HCT116 (cell line): ENCODE measurements at regions not wholly inside any gene's neighbourhood (a gene's known extent, or its start where the extent isn't known, plus 50 kb on each side); places are given as distances from the start of the nearest gene placed in this dataset.

ENCODE experiments used
- ATF3 ChIP-seq: IDR thresholded peaks from 2 replicates; pipeline ENCODE4 v1.6.1; 2012
- CEBPB ChIP-seq: IDR thresholded peaks from 2 replicates; pipeline ENCODE4 v1.6.1; 2012; ENCODE audit warnings: low read depth
- EGR1 ChIP-seq: IDR thresholded peaks from 2 replicates; pipeline ENCODE4 v1.6.1; 2012; ENCODE audit warnings: low read depth
- EZH2phosphoT487 ChIP-seq: fragments of 200-600 bp; IDR thresholded peaks from 2 replicates; pipeline ENCODE4 v1.6.1; 2018; ENCODE audit warnings: antibody characterized with exemption, borderline replicate concordance
- FOSL1 ChIP-seq: IDR thresholded peaks from 2 replicates; pipeline ENCODE4 v1.6.1; 2012; ENCODE audit warnings: low read depth
- POLR2A ChIP-seq: IDR thresholded peaks from 2 replicates; pipeline ENCODE4 v1.7.0; 2011; ENCODE audit warnings: borderline replicate concordance; ENCODE audit not compliant: insufficient read depth, insufficient read length; ENCODE audit errors: extremely low read depth
- SIN3A ChIP-seq: IDR thresholded peaks from 2 replicates; pipeline ENCODE4 v1.6.1; 2012; ENCODE audit warnings: low read depth
- SP1 ChIP-seq: IDR thresholded peaks from 2 replicates; pipeline ENCODE4 v1.6.1; 2012; ENCODE audit warnings: low read depth
- SRF ChIP-seq: IDR thresholded peaks from 2 replicates; pipeline ENCODE4 v1.6.1; 2012; ENCODE audit warnings: low read depth
- YY1 ChIP-seq: IDR thresholded peaks from 2 replicates; pipeline ENCODE4 v1.6.1; 2011; ENCODE audit warnings: low read length, low read depth, moderate library complexity, mild to moderate bottlenecking; ENCODE audit not compliant: insufficient replicate concordance; ENCODE audit errors: extremely low read depth
- TF ChIP-seq, protein P1 (sequence below), 3 experiments: fragments of 200-600 bp in 1 of 3; sonication (generic) in 1 of 3; IDR thresholded peaks in 2 of 3; conservative IDR thresholded peaks in 1 of 3; 2 replicates each; pipeline ENCODE4 v1.5.1; 2012 to 2017; ENCODE audit warnings: low read depth in 2 of 3, low read length in 2 of 3, antibody characterized with exemption in 1 of 3, borderline replicate concordance in 1 of 3, control low read depth in 1 of 3, mild to moderate bottlenecking in 1 of 3, mixed read lengths in 1 of 3, mixed run types in 1 of 3, moderate library complexity in 1 of 3; ENCODE audit not compliant: insufficient read depth in 1 of 3
- TF ChIP-seq, protein P2 (sequence below): IDR thresholded peaks from 2 replicates; pipeline ENCODE4 v1.6.1; 2012; ENCODE audit warnings: low read depth
- TF ChIP-seq, protein P3 (sequence below): IDR thresholded peaks from 2 replicates; pipeline ENCODE4 v1.6.1; 2012

GRCh38 chr2:75251896-75252295 lies 52.6 kb upstream of the TACR1 start:
- TF ChIP-seq SP1 (no peak), EGR1 (no peak), ATF3 (no peak), FOSL1 (no peak), EZH2phosphoT487 (no peak), SIN3A (no peak), YY1 (no peak), POLR2A (no peak), SRF (no peak), CEBPB (no peak)
- TF ChIP-seq, protein P1, sequence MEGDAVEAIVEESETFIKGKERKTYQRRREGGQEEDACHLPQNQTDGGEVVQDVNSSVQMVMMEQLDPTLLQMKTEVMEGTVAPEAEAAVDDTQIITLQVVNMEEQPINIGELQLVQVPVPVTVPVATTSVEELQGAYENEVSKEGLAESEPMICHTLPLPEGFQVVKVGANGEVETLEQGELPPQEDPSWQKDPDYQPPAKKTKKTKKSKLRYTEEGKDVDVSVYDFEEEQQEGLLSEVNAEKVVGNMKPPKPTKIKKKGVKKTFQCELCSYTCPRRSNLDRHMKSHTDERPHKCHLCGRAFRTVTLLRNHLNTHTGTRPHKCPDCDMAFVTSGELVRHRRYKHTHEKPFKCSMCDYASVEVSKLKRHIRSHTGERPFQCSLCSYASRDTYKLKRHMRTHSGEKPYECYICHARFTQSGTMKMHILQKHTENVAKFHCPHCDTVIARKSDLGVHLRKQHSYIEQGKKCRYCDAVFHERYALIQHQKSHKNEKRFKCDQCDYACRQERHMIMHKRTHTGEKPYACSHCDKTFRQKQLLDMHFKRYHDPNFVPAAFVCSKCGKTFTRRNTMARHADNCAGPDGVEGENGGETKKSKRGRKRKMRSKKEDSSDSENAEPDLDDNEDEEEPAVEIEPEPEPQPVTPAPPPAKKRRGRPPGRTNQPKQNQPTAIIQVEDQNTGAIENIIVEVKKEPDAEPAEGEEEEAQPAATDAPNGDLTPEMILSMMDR (IDR thresholded peaks at IDR 0.05 in 2 of 3, conservative IDR thresholded peaks at IDR 0.05 in 1 of 3; ENCODE audit: borderline replicate concordance in 1 of 3, insufficient read depth in 1 of 3, low read depth in 2 of 3, low read length in 2 of 3): no peak
- TF ChIP-seq, protein P2, sequence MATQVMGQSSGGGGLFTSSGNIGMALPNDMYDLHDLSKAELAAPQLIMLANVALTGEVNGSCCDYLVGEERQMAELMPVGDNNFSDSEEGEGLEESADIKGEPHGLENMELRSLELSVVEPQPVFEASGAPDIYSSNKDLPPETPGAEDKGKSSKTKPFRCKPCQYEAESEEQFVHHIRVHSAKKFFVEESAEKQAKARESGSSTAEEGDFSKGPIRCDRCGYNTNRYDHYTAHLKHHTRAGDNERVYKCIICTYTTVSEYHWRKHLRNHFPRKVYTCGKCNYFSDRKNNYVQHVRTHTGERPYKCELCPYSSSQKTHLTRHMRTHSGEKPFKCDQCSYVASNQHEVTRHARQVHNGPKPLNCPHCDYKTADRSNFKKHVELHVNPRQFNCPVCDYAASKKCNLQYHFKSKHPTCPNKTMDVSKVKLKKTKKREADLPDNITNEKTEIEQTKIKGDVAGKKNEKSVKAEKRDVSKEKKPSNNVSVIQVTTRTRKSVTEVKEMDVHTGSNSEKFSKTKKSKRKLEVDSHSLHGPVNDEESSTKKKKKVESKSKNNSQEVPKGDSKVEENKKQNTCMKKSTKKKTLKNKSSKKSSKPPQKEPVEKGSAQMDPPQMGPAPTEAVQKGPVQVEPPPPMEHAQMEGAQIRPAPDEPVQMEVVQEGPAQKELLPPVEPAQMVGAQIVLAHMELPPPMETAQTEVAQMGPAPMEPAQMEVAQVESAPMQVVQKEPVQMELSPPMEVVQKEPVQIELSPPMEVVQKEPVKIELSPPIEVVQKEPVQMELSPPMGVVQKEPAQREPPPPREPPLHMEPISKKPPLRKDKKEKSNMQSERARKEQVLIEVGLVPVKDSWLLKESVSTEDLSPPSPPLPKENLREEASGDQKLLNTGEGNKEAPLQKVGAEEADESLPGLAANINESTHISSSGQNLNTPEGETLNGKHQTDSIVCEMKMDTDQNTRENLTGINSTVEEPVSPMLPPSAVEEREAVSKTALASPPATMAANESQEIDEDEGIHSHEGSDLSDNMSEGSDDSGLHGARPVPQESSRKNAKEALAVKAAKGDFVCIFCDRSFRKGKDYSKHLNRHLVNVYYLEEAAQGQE: no peak
- TF ChIP-seq, protein P3, sequence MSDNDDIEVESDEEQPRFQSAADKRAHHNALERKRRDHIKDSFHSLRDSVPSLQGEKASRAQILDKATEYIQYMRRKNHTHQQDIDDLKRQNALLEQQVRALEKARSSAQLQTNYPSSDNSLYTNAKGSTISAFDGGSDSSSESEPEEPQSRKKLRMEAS: no peak
